ENCODE measurements at regions not wholly inside any gene's neighbourhood (a gene's known extent, or its start where the extent isn't known, plus 50 kb on each side); places are given as distances from the start of the nearest gene placed in this dataset.

DNA sequence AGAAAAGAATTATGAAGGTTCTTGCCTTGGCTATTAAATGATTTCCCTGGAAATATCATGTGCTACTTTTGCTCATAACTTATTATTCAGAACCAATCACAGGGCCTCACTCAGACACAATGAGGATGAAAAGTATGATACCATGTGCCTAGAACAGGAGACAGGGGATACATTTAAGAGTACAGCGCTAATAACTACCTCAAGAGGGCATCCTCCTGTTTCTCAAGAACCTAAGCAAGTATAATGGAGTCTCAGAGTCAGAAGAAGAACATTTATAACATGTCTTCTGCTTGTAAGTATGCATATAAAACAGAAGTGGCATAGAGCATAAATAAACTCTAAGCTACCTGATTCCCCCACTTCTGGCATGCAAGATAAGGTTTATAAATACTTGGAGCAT is 125.4 kb upstream of the MME start:
- no peak overlapping the region for H3K4me3 ChIP-seq (ENCODE audit: low read depth, poor library complexity, severe bottlenecking)
- intact Hi-C loops (cut with DNase I; ENCODE audit: low total_unique reads), result no loop called here
- TF ChIP-seq POLR2A (IDR thresholded peaks at IDR 0.05), result no peak
- TF ChIP-seq, protein P1, sequence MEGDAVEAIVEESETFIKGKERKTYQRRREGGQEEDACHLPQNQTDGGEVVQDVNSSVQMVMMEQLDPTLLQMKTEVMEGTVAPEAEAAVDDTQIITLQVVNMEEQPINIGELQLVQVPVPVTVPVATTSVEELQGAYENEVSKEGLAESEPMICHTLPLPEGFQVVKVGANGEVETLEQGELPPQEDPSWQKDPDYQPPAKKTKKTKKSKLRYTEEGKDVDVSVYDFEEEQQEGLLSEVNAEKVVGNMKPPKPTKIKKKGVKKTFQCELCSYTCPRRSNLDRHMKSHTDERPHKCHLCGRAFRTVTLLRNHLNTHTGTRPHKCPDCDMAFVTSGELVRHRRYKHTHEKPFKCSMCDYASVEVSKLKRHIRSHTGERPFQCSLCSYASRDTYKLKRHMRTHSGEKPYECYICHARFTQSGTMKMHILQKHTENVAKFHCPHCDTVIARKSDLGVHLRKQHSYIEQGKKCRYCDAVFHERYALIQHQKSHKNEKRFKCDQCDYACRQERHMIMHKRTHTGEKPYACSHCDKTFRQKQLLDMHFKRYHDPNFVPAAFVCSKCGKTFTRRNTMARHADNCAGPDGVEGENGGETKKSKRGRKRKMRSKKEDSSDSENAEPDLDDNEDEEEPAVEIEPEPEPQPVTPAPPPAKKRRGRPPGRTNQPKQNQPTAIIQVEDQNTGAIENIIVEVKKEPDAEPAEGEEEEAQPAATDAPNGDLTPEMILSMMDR (IDR thresholded peaks at IDR 0.05), result no peak
- no peak for DNase-seq (ENCODE audit: low spot score in 2 of 2)
- 48 to 56% methylated on average over 1 of the region's 1 CpG for WGBS, 2 donors

DNA sequence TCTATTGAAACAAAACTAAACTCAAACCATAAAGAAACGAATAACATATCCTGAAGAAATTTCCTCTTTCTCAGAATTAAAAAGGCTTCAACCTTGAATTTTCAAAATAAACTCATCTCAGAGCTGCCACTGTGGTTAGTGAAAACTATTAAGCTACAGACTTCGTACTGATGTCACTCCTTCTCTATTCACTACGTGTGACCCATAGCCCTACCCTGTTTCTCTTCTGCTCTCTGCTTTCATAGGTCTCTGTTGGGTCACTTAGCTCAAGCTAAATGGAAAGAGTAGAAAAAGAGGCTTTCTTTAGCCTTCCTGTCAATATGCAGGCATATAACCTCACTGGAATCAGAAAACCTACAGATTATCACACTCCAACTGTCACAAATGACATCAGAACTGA is 126.6 kb upstream of the MME start:
- intact Hi-C loops (cut with DNase I; ENCODE audit: low total_unique reads), result no loop called here
- DNase-seq (ENCODE audit: low spot score in 2 of 2), result no peak

DNA sequence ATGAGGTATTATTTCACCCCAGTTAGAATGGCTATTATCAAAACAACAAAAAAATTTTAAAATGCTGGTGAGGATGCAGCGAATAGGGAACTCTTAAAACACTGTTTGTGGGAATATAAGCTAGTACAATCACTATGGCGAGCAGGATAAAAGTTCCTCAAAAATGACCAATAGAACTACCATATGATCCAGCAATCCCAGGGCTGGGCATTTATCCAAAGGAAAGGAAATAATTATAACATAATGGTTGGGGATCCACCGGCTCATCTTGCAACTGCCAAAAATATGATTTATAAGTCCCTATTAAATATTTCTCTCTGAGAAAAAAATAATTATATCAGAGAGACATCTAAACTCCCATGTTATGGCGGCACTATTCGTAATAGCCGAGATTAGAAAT is 127.6 kb upstream of the MME start:
- intact Hi-C loops (cut with DNase I; ENCODE audit: low total_unique reads), result no loop called here
- DNase-seq (ENCODE audit: low spot score in 2 of 2), result no peak
- no peak for TF ChIP-seq POLR2A (IDR thresholded peaks at IDR 0.05)
- TF ChIP-seq, protein P1 (IDR thresholded peaks at IDR 0.05), result no peak
- WGBS, 2 donors, result 68 to 69% methylated on average over 6 of the region's 6 CpGs
- no peak overlapping the region for H3K4me3 ChIP-seq (ENCODE audit: low read depth, poor library complexity, severe bottlenecking)

More for the DNA sequence above, 126.6 kb upstream of the MME start:
- TF ChIP-seq POLR2A (IDR thresholded peaks at IDR 0.05), result no peak
- TF ChIP-seq, protein P1 (IDR thresholded peaks at IDR 0.05), result no peak
- H3K4me3 ChIP-seq (ENCODE audit: low read depth, poor library complexity, severe bottlenecking), result no peak overlapping the region
- WGBS, 2 donors, result 71 to 80% methylated on average over 3 of the region's 3 CpGs

DNA sequence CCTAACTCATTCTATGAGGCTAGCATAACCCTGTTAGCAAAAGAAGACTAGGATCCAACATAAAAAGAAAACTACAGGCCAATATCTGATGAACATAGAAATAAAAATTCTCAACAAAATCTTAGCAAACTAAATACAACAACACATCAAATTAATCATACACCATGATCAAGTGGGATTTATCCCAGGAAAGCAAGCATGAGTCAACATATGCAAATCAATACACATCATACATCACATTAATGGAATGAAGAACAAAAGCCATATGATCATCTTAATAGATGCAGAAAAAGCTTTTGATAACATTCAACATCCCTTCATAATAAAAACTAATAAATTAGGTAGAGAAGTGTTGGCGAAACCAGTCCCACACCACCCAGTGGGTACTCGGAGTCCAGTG is 136.1 kb upstream of the MME start:
- H3K4me3 ChIP-seq (ENCODE audit: low read depth, poor library complexity, severe bottlenecking), result no peak overlapping the region
- TF ChIP-seq, protein P1 (IDR thresholded peaks at IDR 0.05), result no peak
- no peak for TF ChIP-seq POLR2A (IDR thresholded peaks at IDR 0.05)
- WGBS, 2 donors, result 93% methylated on average over 2 of the region's 2 CpGs
- intact Hi-C loops (cut with DNase I; ENCODE audit: low total_unique reads), result loop anchor here (5.0 kb wide), 1 partner anchor 608 kb away; no protein-coding TSS in a partner anchor
- no peak for DNase-seq (ENCODE audit: low spot score in 2 of 2)

DNA sequence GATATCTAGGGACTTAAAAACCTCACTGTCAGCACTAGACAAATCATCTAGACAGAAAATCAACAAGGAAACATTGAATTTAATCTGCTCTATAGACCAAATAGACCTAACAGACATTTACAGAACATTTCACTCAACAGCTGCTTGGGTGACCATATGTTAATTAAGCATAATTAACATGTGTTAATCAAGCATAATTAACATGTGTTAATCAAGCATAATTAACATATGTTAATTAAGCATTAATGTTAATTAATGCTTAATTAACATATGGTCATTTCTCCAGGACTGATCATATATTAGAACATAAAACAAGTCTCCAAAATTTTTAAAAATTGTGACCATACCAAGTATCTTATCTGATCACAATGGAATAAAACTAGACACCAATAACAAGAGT is 137.3 kb upstream of the MME start:
- no peak for DNase-seq (ENCODE audit: low spot score in 2 of 2)
- intact Hi-C loops (cut with DNase I; ENCODE audit: low total_unique reads), result loop anchor here (5.0 kb wide), 1 partner anchor 609 kb away; no protein-coding TSS in a partner anchor
- H3K4me3 ChIP-seq (ENCODE audit: low read depth, poor library complexity, severe bottlenecking), result no peak overlapping the region
- TF ChIP-seq POLR2A (IDR thresholded peaks at IDR 0.05), result no peak
- TF ChIP-seq, protein P1 (IDR thresholded peaks at IDR 0.05), result no peak

DNA sequence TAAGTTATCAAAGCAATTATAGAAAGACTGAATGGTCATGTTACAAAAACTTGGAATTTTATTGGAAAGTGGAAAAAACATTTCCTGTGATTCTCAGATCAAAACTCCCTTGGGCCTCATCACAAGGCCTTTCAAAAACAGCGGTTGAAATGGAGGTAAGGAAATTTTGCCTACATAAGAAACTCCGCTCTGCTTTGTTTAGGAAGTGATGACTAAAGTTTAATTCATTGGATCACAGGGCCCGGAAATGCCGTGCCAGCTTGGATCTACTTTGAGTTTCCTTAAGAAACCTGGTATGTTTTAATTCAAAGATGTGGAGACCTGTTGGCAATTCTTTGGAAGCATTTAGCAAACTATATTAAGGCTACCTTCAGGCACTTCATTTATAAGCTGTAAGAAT is 143.9 kb upstream of the MME start:
- intact Hi-C loops (cut with DNase I; ENCODE audit: low total_unique reads), result no loop called here
- no peak overlapping the region for H3K4me3 ChIP-seq (ENCODE audit: low read depth, poor library complexity, severe bottlenecking)
- 57 to 62% methylated on average over 4 of the region's 4 CpGs for WGBS, 2 donors

More for the DNA sequence above, 143.9 kb upstream of the MME start:
- no peak for TF ChIP-seq POLR2A (IDR thresholded peaks at IDR 0.05)
- DNase-seq (ENCODE audit: low spot score in 2 of 2), result no peak

All from lower leg skin (tissue), 4 donors.